Astrocyte (in vitro differentiated cells and primary cell): ENCODE measurements at regions not wholly inside any gene's neighbourhood (a gene's known extent, or its start where the extent isn't known, plus 50 kb on each side); places are given as distances from the start of the nearest gene placed in this dataset.
"Not testable (repeated sequence)": the region's sequence is repeated elsewhere in the genome, so short reads cannot be mapped to it uniquely, and the experiment has no call there.

Experiments
- DNase-seq: peaks from one replicate; pipeline ENCODE4 v3.0.0-alpha.2; 2010; ENCODE audit warnings: low read depth
- FAIRE-seq: peaks from 2 replicates; lab custom pipeline; 2011; peaks lifted over from hg19 to GRCh38; lab: Jason Lieb, UNC
- H2AFZ ChIP-seq: 2 replicates; pipeline ENCODE4 v1.6.0; 2012; ENCODE audit warnings: low read depth, low read length, inconsistent platforms
- H3K27ac ChIP-seq: 2 replicates; pipeline ENCODE4 v1.5.1; 2011; ENCODE audit warnings: low read depth, low read length, inconsistent platforms
- H3K27me3 ChIP-seq: 2 replicates; pipeline ENCODE4 v1.6.0; 2011; ENCODE audit warnings: low read length, inconsistent platforms; ENCODE audit not compliant: insufficient read depth
- H3K36me3 ChIP-seq: 2 replicates; pipeline ENCODE4 v1.5.1; 2011; ENCODE audit warnings: low read length, inconsistent platforms; ENCODE audit not compliant: insufficient read depth
- H3K4me1 ChIP-seq: 2 replicates; pipeline ENCODE4 v1.5.1; 2011; ENCODE audit warnings: low read length, inconsistent platforms; ENCODE audit not compliant: insufficient read depth
- H3K4me2 ChIP-seq: 2 replicates; pipeline ENCODE4 v1.6.0; 2012; ENCODE audit warnings: low read length, inconsistent platforms
- H3K4me3 ChIP-seq: 2 replicates; pipeline ENCODE4 v1.5.1; 2011; ENCODE audit warnings: low read depth, mild to moderate bottlenecking, low read length, inconsistent platforms; ENCODE audit not compliant: insufficient read depth
- H3K79me2 ChIP-seq: 2 replicates; pipeline ENCODE4 v1.6.0; 2012; ENCODE audit warnings: mild to moderate bottlenecking, low read length, inconsistent platforms; ENCODE audit not compliant: insufficient read depth
- H3K9ac ChIP-seq: 2 replicates; pipeline ENCODE4 v1.6.0; 2012; ENCODE audit warnings: mild to moderate bottlenecking, low read length, inconsistent platforms
- H3K9me3 ChIP-seq: 2 replicates; pipeline ENCODE4 v1.5.1; 2012; ENCODE audit warnings: low read depth, mild to moderate bottlenecking, low read length, inconsistent platforms; ENCODE audit not compliant: insufficient read depth
- H4K20me1 ChIP-seq: 2 replicates; pipeline ENCODE4 v1.6.0; 2012; ENCODE audit warnings: low read length, inconsistent platforms; ENCODE audit not compliant: insufficient read depth
- H3K27ac Mint-ChIP-seq: one replicate; pipeline ENCODE4 v1.8.0; 2021; ENCODE audit warnings: mild to moderate bottlenecking, mixed read lengths; ENCODE audit not compliant: unreplicated experiment
- H3K27me3 Mint-ChIP-seq: one replicate; pipeline ENCODE4 v1.8.0; 2021; ENCODE audit warnings: low read depth, mixed read lengths; ENCODE audit not compliant: unreplicated experiment
- H3K36me3 Mint-ChIP-seq: one replicate; pipeline ENCODE4 v1.8.0; 2021; ENCODE audit warnings: low read depth, mixed read lengths; ENCODE audit not compliant: unreplicated experiment
- H3K4me1 Mint-ChIP-seq: one replicate; pipeline ENCODE4 v1.8.0; 2021; ENCODE audit warnings: low read depth, mixed read lengths; ENCODE audit not compliant: unreplicated experiment
- H3K4me3 Mint-ChIP-seq: one replicate; pipeline ENCODE4 v1.8.0; 2021; ENCODE audit warnings: mild to moderate bottlenecking, moderate library complexity, mixed read lengths; ENCODE audit not compliant: unreplicated experiment
- H3K9me3 Mint-ChIP-seq: one replicate; pipeline ENCODE4 v1.8.0; 2021; ENCODE audit warnings: mild to moderate bottlenecking, mixed read lengths; ENCODE audit not compliant: unreplicated experiment
- CTCF ChIP-seq: IDR thresholded peaks from 2 replicates; pipeline ENCODE4 v1.5.1; 2011; ENCODE audit warnings: low read depth, mild to moderate bottlenecking, inconsistent platforms, low read length, moderate library complexity; ENCODE audit not compliant: insufficient read depth
- EZH2 ChIP-seq: IDR thresholded peaks from 2 replicates; pipeline ENCODE4 v1.6.1; 2012; ENCODE audit warnings: mild to moderate bottlenecking, low read length, inconsistent platforms; ENCODE audit not compliant: insufficient read depth

- Histone ChIP-seq H4K20me1 (peaks cover 2% of the 10 kb centered on the region), H3K9me3 (no peaks in the 10 kb centered on the region), H2AFZ (peak overlapping the region; percentile 96), H3K27ac (peak overlapping the region; percentile 77), H3K27me3 (no peaks in the 10 kb centered on the region), H3K79me2 (peaks cover 26% of the 10 kb centered on the region), H3K4me1 (peaks cover 14% of the 10 kb centered on the region), H3K4me2 (peak overlapping the region; percentile 98), H3K9ac (peak overlapping the region; percentile 89), H3K4me3 (peak overlapping the region; percentile 85), H3K36me3 (no peaks in the 10 kb centered on the region)
- DNase-seq (peak; percentile 76), FAIRE-seq (no peak)
- Mint-ChIP-seq H3K27ac (peak overlapping the region; percentile 96), H3K4me1 (peaks cover 3% of the 10 kb centered on the region), H3K27me3 (no peaks in the 10 kb centered on the region), H3K4me3 (peak overlapping the region; percentile 99), H3K36me3 (peaks cover 4% of the 10 kb centered on the region), H3K9me3 (peaks cover under 1% of the 10 kb centered on the region)
- no peak for TF ChIP-seq EZH2
- TF ChIP-seq CTCF: no peak
These were observed 53.7 kb upstream of the PTPDC1 start for GRCh38 chr9:94030318-94031179.

GRCh38 chr9:94029932-94030317 is 54.3 kb upstream of the PTPDC1 start:
- Histone ChIP-seq H4K20me1 (no peaks in the 10 kb centered on the region), H3K27me3 (no peaks in the 10 kb centered on the region), H3K4me3 (peak overlapping the region; percentile 85), H3K4me2 (peak overlapping the region; percentile 98), H3K36me3 (no peaks in the 10 kb centered on the region), H3K4me1 (peaks cover 14% of the 10 kb centered on the region), H3K9ac (peak overlapping the region; percentile 89), H2AFZ (peak overlapping the region; percentile 96), H3K9me3 (no peaks in the 10 kb centered on the region), H3K79me2 (peaks cover 26% of the 10 kb centered on the region), H3K27ac (peak overlapping the region; percentile 77)
- TF ChIP-seq EZH2 (no peak), CTCF (no peak)
- Mint-ChIP-seq H3K27ac (no peak overlapping the region), H3K4me3 (peak overlapping the region; percentile 99), H3K36me3 (peaks cover 4% of the 10 kb centered on the region), H3K27me3 (no peaks in the 10 kb centered on the region), H3K4me1 (peaks cover 3% of the 10 kb centered on the region), H3K9me3 (peaks cover 6% of the 10 kb centered on the region)
- no peak for FAIRE-seq
- DNase-seq: no peak

GRCh38 chr9:94026816-94027215 is 57.4 kb upstream of the PTPDC1 start:
- DNase-seq: no peak
- no peaks in the 10 kb centered on the region for H3K36me3 ChIP-seq
- no peak overlapping the region for H3K4me3 ChIP-seq
- Mint-ChIP-seq H3K27me3 (no peaks in the 10 kb centered on the region), H3K4me3 (no peak overlapping the region), H3K4me1 (peaks cover 3% of the 10 kb centered on the region), H3K36me3 (peaks cover 4% of the 10 kb centered on the region), H3K27ac (no peak overlapping the region), H3K9me3 (peaks cover 7% of the 10 kb centered on the region)
- H3K4me2 ChIP-seq: no peak overlapping the region
- H3K27me3 ChIP-seq: no peaks in the 10 kb centered on the region
- H3K9ac ChIP-seq: no peak overlapping the region
- FAIRE-seq: no peak
- TF ChIP-seq CTCF: no peak
- no peak for TF ChIP-seq EZH2
- no peaks in the 10 kb centered on the region for H3K9me3 ChIP-seq
- peaks cover 13% of the 10 kb centered on the region for H3K4me1 ChIP-seq
- H3K79me2 ChIP-seq: peaks cover 16% of the 10 kb centered on the region
- no peak overlapping the region for H3K27ac ChIP-seq
- no peak overlapping the region for H2AFZ ChIP-seq
- no peaks in the 10 kb centered on the region for H4K20me1 ChIP-seq

- H3K4me3 Mint-ChIP-seq, H3K27ac Mint-ChIP-seq, FAIRE-seq, H3K36me3 Mint-ChIP-seq, H3K79me2 ChIP-seq, H3K9ac ChIP-seq, DNase-seq, H3K27me3 Mint-ChIP-seq, H3K36me3 ChIP-seq, H3K27me3 ChIP-seq, H3K27ac ChIP-seq, H3K4me1 ChIP-seq, H2AFZ ChIP-seq, H3K4me2 ChIP-seq, H4K20me1 ChIP-seq, H3K4me1 Mint-ChIP-seq, H3K4me3 ChIP-seq, H3K9me3 ChIP-seq: not testable (repeated sequence)
- H3K9me3 Mint-ChIP-seq: peaks cover 14% of the 10 kb centered on the region
These were observed 61.8 kb upstream of the PTPDC1 start for GRCh38 chr9:94022476-94022875.
